ENCODE measurements at regions not wholly inside any gene's neighbourhood (a gene's known extent, or its start where the extent isn't known, plus 50 kb on each side); places are given as distances from the start of the nearest gene placed in this dataset.

DNA sequence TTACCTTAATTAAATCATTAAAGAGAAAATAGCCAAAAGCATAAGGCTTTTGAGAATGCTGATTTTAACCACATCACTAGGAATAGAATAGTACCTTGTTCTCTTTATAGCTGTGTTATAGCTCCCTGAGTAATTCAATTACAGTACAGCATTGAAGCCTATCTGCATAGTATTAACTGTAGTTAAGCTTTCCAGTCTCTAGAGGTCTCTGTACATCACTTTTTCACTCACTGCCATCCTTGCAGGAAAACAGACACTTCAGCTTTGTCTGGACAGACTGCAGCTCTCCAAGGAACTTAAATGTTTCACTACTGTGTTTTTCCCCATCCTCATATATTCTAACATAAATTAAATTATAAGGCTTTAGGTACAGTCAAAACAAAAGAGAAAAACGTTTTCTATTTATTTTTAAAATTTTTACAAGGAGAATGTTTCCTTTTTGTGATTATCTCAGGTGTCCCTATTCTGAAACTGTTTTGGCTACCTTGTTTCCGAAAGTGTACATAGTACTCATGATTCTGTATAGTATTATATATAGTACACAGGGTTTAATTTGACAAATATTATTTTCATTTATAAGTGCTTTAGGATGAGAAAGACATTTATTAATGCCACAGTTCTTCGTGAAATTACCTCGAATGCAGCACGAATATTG lies 407.9 kb downstream of the PCDH18 start:
- Histone ChIP-seq H3K36me3 (ENCODE audit: low read length) (no peaks in the 10 kb centered on the region), H3K9me2 (replicated peaks; ENCODE audit: insufficient read depth, low read length) (no peaks in the 10 kb centered on the region), H3K27ac (ENCODE audit: low read depth, low read length) (no peak overlapping the region), H3K9ac (ENCODE audit: low read length) (no peak overlapping the region), H3F3A (ENCODE audit: insufficient read depth) (no peaks in the 10 kb centered on the region), H3K9me3 (ENCODE audit: insufficient read depth, low read length) (no peaks in the 10 kb centered on the region), H3K4me3 (ENCODE audit: insufficient read depth, low read length, poor library complexity, severe bottlenecking) (no peak overlapping the region), H4K20me1 (ENCODE audit: low read depth, low read length) (no peaks in the 10 kb centered on the region), H3K79me2 (ENCODE audit: insufficient read depth, low read length) (no peaks in the 10 kb centered on the region), H3K27me3 (ENCODE audit: low read length) (no peaks in the 10 kb centered on the region), H3K4me2 (ENCODE audit: low read depth, low read length, poor library complexity, severe bottlenecking) (no peak overlapping the region), H2AFZ (ENCODE audit: low read depth, low read length, severe bottlenecking) (no peak overlapping the region)
- TF ChIP-seq EZH2phosphoT487 (conservative IDR thresholded peaks at IDR 0.05; ENCODE audit: low read length) = no peak
- TF ChIP-seq, protein P1, sequence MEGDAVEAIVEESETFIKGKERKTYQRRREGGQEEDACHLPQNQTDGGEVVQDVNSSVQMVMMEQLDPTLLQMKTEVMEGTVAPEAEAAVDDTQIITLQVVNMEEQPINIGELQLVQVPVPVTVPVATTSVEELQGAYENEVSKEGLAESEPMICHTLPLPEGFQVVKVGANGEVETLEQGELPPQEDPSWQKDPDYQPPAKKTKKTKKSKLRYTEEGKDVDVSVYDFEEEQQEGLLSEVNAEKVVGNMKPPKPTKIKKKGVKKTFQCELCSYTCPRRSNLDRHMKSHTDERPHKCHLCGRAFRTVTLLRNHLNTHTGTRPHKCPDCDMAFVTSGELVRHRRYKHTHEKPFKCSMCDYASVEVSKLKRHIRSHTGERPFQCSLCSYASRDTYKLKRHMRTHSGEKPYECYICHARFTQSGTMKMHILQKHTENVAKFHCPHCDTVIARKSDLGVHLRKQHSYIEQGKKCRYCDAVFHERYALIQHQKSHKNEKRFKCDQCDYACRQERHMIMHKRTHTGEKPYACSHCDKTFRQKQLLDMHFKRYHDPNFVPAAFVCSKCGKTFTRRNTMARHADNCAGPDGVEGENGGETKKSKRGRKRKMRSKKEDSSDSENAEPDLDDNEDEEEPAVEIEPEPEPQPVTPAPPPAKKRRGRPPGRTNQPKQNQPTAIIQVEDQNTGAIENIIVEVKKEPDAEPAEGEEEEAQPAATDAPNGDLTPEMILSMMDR (IDR thresholded peaks at IDR 0.05; ENCODE audit: insufficient read depth, low read length, poor library complexity, severe bottlenecking) = no peak

DNA sequence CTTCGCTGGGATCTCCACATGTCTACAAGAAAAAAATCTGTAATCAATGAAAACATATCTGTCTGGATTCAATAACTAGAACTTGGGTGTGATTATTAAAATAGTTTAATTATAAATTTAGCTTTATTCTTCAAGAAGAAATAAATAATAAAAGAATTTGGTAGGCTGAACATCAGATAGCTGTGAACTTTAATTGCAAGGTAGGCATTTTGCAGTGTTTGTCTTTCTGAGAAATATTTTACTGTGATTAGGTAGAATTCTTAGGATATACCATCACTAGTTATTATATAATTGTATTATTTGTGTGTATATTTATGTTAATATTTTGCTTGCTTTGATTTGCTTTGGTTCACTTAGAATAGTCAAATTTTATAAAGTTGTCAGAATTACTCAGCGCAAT lies 409.4 kb downstream of the PCDH18 start:
- Histone ChIP-seq H3K4me3 (ENCODE audit: insufficient read depth, low read length, poor library complexity, severe bottlenecking) (no peak overlapping the region), H3K9me2 (replicated peaks; ENCODE audit: insufficient read depth, low read length) (no peaks in the 10 kb centered on the region), H3K4me2 (ENCODE audit: low read depth, low read length, poor library complexity, severe bottlenecking) (no peak overlapping the region), H3K79me2 (ENCODE audit: insufficient read depth, low read length) (no peaks in the 10 kb centered on the region), H3K27me3 (ENCODE audit: low read length) (no peaks in the 10 kb centered on the region), H3F3A (ENCODE audit: insufficient read depth) (no peaks in the 10 kb centered on the region), H3K36me3 (ENCODE audit: low read length) (no peaks in the 10 kb centered on the region), H3K27ac (ENCODE audit: low read depth, low read length) (no peak overlapping the region), H3K9ac (ENCODE audit: low read length) (no peak overlapping the region), H3K9me3 (ENCODE audit: insufficient read depth, low read length) (no peaks in the 10 kb centered on the region), H4K20me1 (ENCODE audit: low read depth, low read length) (no peaks in the 10 kb centered on the region), H2AFZ (ENCODE audit: low read depth, low read length, severe bottlenecking) (no peak overlapping the region)
- TF ChIP-seq, protein P1 (IDR thresholded peaks at IDR 0.05; ENCODE audit: insufficient read depth, low read length, poor library complexity, severe bottlenecking) = no peak
- TF ChIP-seq EZH2phosphoT487 (conservative IDR thresholded peaks at IDR 0.05; ENCODE audit: low read length) = no peak

DNA sequence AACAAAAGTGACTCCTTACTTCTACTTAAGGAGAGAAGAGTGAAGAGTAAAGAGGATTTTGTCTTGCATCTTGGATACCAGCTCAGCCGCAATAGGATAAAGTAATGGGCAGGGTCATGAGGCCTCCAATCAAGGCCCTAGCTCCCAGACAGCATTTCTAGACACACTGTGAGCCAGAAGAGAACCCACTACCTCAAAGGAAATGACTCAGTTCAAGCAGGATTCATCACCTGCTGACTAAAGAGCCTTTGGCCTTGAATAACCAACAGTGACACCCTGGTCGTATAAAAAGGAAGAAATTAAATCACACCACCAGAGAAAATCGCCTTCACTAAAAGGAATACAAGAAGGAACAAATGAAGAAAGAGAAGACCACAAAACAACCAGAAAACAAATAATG lies 416.1 kb downstream of the PCDH18 start:
- H3K79me2 ChIP-seq (ENCODE audit: insufficient read depth, low read length) = no peaks in the 10 kb centered on the region
- H3K4me2 ChIP-seq (ENCODE audit: low read depth, low read length, poor library complexity, severe bottlenecking) = no peak overlapping the region
- no peaks in the 10 kb centered on the region for H3K36me3 ChIP-seq (ENCODE audit: low read length)
- no peaks in the 10 kb centered on the region for H3K9me3 ChIP-seq (ENCODE audit: insufficient read depth, low read length)
- H3K9ac ChIP-seq (ENCODE audit: low read length) = no peak overlapping the region
- no peaks in the 10 kb centered on the region for H3K9me2 ChIP-seq (replicated peaks; ENCODE audit: insufficient read depth, low read length)
- no peaks in the 10 kb centered on the region for H4K20me1 ChIP-seq (ENCODE audit: low read depth, low read length)
- no peak overlapping the region for H3K4me3 ChIP-seq (ENCODE audit: insufficient read depth, low read length, poor library complexity, severe bottlenecking)
- no peak for TF ChIP-seq EZH2phosphoT487 (conservative IDR thresholded peaks at IDR 0.05; ENCODE audit: low read length)
- TF ChIP-seq, protein P1 (IDR thresholded peaks at IDR 0.05; ENCODE audit: insufficient read depth, low read length, poor library complexity, severe bottlenecking) = no peak
- no peak overlapping the region for H3K27ac ChIP-seq (ENCODE audit: low read depth, low read length)
- no peak overlapping the region for H2AFZ ChIP-seq (ENCODE audit: low read depth, low read length, severe bottlenecking)
- no peaks in the 10 kb centered on the region for H3K27me3 ChIP-seq (ENCODE audit: low read length)
- H3F3A ChIP-seq (ENCODE audit: insufficient read depth) = no peaks in the 10 kb centered on the region

All from SU-DHL-6 (cell line).